ENCODE measurements at regions not wholly inside any gene's neighbourhood (a gene's known extent, or its start where the extent isn't known, plus 50 kb on each side); places are given as distances from the start of the nearest gene placed in this dataset.

DNA sequence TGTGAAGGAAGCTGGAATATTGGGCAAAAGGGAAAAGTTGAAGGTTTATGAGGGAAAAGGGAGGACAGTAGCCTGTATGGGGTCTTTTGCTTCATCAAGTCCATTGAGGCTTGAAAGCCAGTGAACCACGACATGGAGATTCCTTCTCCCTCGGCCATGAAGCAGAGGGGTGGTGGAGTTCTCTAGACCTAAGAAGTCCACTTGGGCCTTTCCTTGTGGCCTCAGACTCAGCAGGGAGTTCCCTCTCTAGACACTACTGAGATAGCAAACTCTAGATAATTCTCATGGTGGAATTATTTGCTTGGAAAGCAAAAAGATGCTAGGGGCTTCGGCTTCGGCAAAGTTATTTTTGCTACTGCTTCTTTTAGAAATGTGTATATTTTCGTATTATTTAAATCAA is 78.5 kb downstream of the FOXD1 start:
- no peaks in the 10 kb centered on the region for H3F3A ChIP-seq (ENCODE audit: insufficient read depth, low read length)
- no peak for DNase-seq
- no peak overlapping the region for H3K4me3 ChIP-seq (ENCODE audit: low read length)
- H3K27me3 ChIP-seq (replicated peaks; ENCODE audit: insufficient read depth, low read length), result no peaks in the 10 kb centered on the region
- TF ChIP-seq EZH2 (optimal IDR thresholded peaks at IDR 0.05; ENCODE audit: low read depth, low read length), result no peak
- TF ChIP-seq, protein P1, sequence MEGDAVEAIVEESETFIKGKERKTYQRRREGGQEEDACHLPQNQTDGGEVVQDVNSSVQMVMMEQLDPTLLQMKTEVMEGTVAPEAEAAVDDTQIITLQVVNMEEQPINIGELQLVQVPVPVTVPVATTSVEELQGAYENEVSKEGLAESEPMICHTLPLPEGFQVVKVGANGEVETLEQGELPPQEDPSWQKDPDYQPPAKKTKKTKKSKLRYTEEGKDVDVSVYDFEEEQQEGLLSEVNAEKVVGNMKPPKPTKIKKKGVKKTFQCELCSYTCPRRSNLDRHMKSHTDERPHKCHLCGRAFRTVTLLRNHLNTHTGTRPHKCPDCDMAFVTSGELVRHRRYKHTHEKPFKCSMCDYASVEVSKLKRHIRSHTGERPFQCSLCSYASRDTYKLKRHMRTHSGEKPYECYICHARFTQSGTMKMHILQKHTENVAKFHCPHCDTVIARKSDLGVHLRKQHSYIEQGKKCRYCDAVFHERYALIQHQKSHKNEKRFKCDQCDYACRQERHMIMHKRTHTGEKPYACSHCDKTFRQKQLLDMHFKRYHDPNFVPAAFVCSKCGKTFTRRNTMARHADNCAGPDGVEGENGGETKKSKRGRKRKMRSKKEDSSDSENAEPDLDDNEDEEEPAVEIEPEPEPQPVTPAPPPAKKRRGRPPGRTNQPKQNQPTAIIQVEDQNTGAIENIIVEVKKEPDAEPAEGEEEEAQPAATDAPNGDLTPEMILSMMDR (IDR thresholded peaks at IDR 0.05; ENCODE audit: low read length), result no peak
- no peak overlapping the region for H3K4me2 ChIP-seq (ENCODE audit: low read depth, low read length)
- H3K27ac ChIP-seq (ENCODE audit: low read length), result no peak overlapping the region
- no peaks in the 10 kb centered on the region for H3K36me3 ChIP-seq (replicated peaks; ENCODE audit: insufficient read depth, low read length)
- H3K79me2 ChIP-seq (ENCODE audit: low read length), result no peaks in the 10 kb centered on the region
- H3K9ac ChIP-seq (ENCODE audit: low read length), result no peak overlapping the region
- no peak overlapping the region for H2AFZ ChIP-seq (ENCODE audit: low read length)
- no peaks in the 10 kb centered on the region for H3K4me1 ChIP-seq (ENCODE audit: low read length)
- H3K9me3 ChIP-seq (replicated peaks; ENCODE audit: insufficient read depth, low read length), result no peaks in the 10 kb centered on the region
- H4K20me1 ChIP-seq (ENCODE audit: insufficient read depth, low read length), result no peaks in the 10 kb centered on the region
- H3K9me2 ChIP-seq (replicated peaks; ENCODE audit: insufficient read depth, low read length), result no peaks in the 10 kb centered on the region

- DNase-seq, result no peak
- TF ChIP-seq, protein P1 (IDR thresholded peaks at IDR 0.05; ENCODE audit: low read length), result no peak
- Histone ChIP-seq H3K9me3 (replicated peaks; ENCODE audit: insufficient read depth, low read length) (no peaks in the 10 kb centered on the region), H3K4me3 (ENCODE audit: low read length) (no peak overlapping the region), H3K27ac (ENCODE audit: low read length) (no peak overlapping the region), H3K4me2 (ENCODE audit: low read depth, low read length) (no peak overlapping the region), H3K27me3 (replicated peaks; ENCODE audit: insufficient read depth, low read length) (no peaks in the 10 kb centered on the region), H3K36me3 (replicated peaks; ENCODE audit: insufficient read depth, low read length) (no peaks in the 10 kb centered on the region), H3K4me1 (ENCODE audit: low read length) (no peaks in the 10 kb centered on the region), H4K20me1 (ENCODE audit: insufficient read depth, low read length) (no peaks in the 10 kb centered on the region), H3K9ac (ENCODE audit: low read length) (no peak overlapping the region), H3K9me2 (replicated peaks; ENCODE audit: insufficient read depth, low read length) (no peaks in the 10 kb centered on the region), H2AFZ (ENCODE audit: low read length) (no peak overlapping the region), H3F3A (ENCODE audit: insufficient read depth, low read length) (no peaks in the 10 kb centered on the region), H3K79me2 (ENCODE audit: low read length) (no peaks in the 10 kb centered on the region)
Measured at GRCh38 chr5:73369278-73369677, 79.3 kb downstream of the FOXD1 start.

- no peaks in the 10 kb centered on the region for H3K4me1 ChIP-seq (ENCODE audit: low read length)
Measured at GRCh38 chr5:73367650-73368049, 80.9 kb downstream of the FOXD1 start.

More at GRCh38 chr5:73367650-73368049, 80.9 kb downstream of the FOXD1 start:
- Histone ChIP-seq H3K9ac (ENCODE audit: low read length) (no peak overlapping the region), H3F3A (ENCODE audit: insufficient read depth, low read length) (no peaks in the 10 kb centered on the region), H3K27me3 (replicated peaks; ENCODE audit: insufficient read depth, low read length) (no peaks in the 10 kb centered on the region), H4K20me1 (ENCODE audit: insufficient read depth, low read length) (no peaks in the 10 kb centered on the region), H2AFZ (ENCODE audit: low read length) (no peak overlapping the region), H3K9me2 (replicated peaks; ENCODE audit: insufficient read depth, low read length) (no peaks in the 10 kb centered on the region), H3K9me3 (replicated peaks; ENCODE audit: insufficient read depth, low read length) (no peaks in the 10 kb centered on the region), H3K79me2 (ENCODE audit: low read length) (no peaks in the 10 kb centered on the region), H3K4me2 (ENCODE audit: low read depth, low read length) (no peak overlapping the region), H3K36me3 (replicated peaks; ENCODE audit: insufficient read depth, low read length) (no peaks in the 10 kb centered on the region), H3K27ac (ENCODE audit: low read length) (no peak overlapping the region), H3K4me3 (ENCODE audit: low read length) (no peak overlapping the region)
- TF ChIP-seq EZH2phosphoT487 (IDR thresholded peaks at IDR 0.05; ENCODE audit: low read length), result no peak
- TF ChIP-seq, protein P1 (IDR thresholded peaks at IDR 0.05; ENCODE audit: low read length), result no peak
- TF ChIP-seq EZH2 (optimal IDR thresholded peaks at IDR 0.05; ENCODE audit: low read depth, low read length), result no peak
- no peak for DNase-seq

Data from MM.1S (cell line).